Liver (tissue), 8 donors: ENCODE measurements at regions not wholly inside any gene's neighbourhood (a gene's known extent, or its start where the extent isn't known, plus 50 kb on each side); places are given as distances from the start of the nearest gene placed in this dataset.
A peak's percentile ranks its signal among the peaks of the same experiment; 100 is the strongest.

Experiments
- DNase-seq: peaks from one replicate; pipeline ENCODE4 v3.0.0-alpha.2; 2017; ENCODE audit warnings: low spot score
- H3K27ac ChIP-seq, 2 donors: one replicate each; pipeline ENCODE4 v1.7.0; 2013; ENCODE audit warnings: inconsistent platforms in 2 of 2, low read length in 2 of 2, control low read depth in 1 of 2, low read depth in 1 of 2, mild to moderate bottlenecking in 1 of 2
- H3K27me3 ChIP-seq, 4 donors: one replicate each; pipeline versions ENCODE4 v1.6.1 to v1.7.0; 2013; ENCODE audit warnings: low read length in 3 of 4, inconsistent platforms in 1 of 4, mild to moderate bottlenecking in 1 of 4, moderate library complexity in 1 of 4; ENCODE audit not compliant: control insufficient read depth in 4 of 4, insufficient read depth in 4 of 4
- H3K36me3 ChIP-seq, 4 donors: one replicate each; pipeline versions ENCODE4 v1.6.1 to v1.7.0; 2013; ENCODE audit warnings: low read length in 3 of 4, mild to moderate bottlenecking in 3 of 4, low read depth in 1 of 4, moderate library complexity in 1 of 4; ENCODE audit not compliant: control insufficient read depth in 4 of 4, insufficient read depth in 3 of 4
- H3K4me1 ChIP-seq, 4 donors: one replicate each; pipeline versions ENCODE4 v1.6.1 to v1.7.0; 2013; ENCODE audit warnings: low read length in 3 of 4, mild to moderate bottlenecking in 3 of 4, moderate library complexity in 1 of 4; ENCODE audit not compliant: control insufficient read depth in 4 of 4, insufficient read depth in 4 of 4
- H3K4me3 ChIP-seq, 3 donors: one replicate each; pipeline versions ENCODE4 v1.6.1 to v1.7.0; 2013; ENCODE audit warnings: low read length in 3 of 3, control low read depth in 1 of 3, low read depth in 1 of 3, mild to moderate bottlenecking in 1 of 3
- H3K9ac ChIP-seq, 2 donors: one replicate each; pipeline ENCODE4 v1.7.0; 2013; ENCODE audit warnings: low read length in 2 of 2, mild to moderate bottlenecking in 2 of 2, moderate library complexity in 2 of 2, control low read depth in 1 of 2, low read depth in 1 of 2
- H3K9me3 ChIP-seq, 4 donors: one replicate each; pipeline versions ENCODE4 v1.6.1 to v1.7.0; 2013; ENCODE audit warnings: low read length in 3 of 4; ENCODE audit not compliant: control insufficient read depth in 4 of 4
- ATF3 ChIP-seq: IDR thresholded peaks from 2 replicates; pipeline ENCODE4 v1.6.1; 2016; ENCODE audit warnings: antibody characterized with exemption
- CTCF ChIP-seq: fragments of 150-350 bp; IDR thresholded peaks from 2 replicates; pipeline ENCODE4 v1.5.1; 2017; ENCODE audit warnings: improper control_type of control experiment, low read depth, low read length; ENCODE audit not compliant: missing input control
- EGR1 ChIP-seq, 2 donors: IDR thresholded peaks; 2 replicates each; pipeline ENCODE4 v1.6.1; 2016 to 2018; ENCODE audit warnings: antibody characterized with exemption in 2 of 2, low read depth in 2 of 2
- FOXA1 ChIP-seq: IDR thresholded peaks from 2 replicates; pipeline ENCODE4 v1.6.1; 2016; ENCODE audit warnings: antibody characterized with exemption
- FOXA2 ChIP-seq: IDR thresholded peaks from 2 replicates; pipeline ENCODE4 v1.6.1; 2016; ENCODE audit warnings: antibody characterized with exemption
- GABPA ChIP-seq, 2 donors: IDR thresholded peaks in 1 of 2; conservative IDR thresholded peaks in 1 of 2; 2 replicates each; pipeline ENCODE4 v1.6.1; 2016; ENCODE audit warnings: antibody characterized with exemption in 2 of 2, mild to moderate bottlenecking in 1 of 2, moderate library complexity in 1 of 2
- HNF4A ChIP-seq, 2 donors: conservative IDR thresholded peaks; 2 replicates each; pipeline ENCODE4 v1.6.1; 2016; ENCODE audit warnings: antibody characterized with exemption in 2 of 2, mild to moderate bottlenecking in 2 of 2
- HNF4G ChIP-seq: IDR thresholded peaks from 2 replicates; pipeline ENCODE4 v1.6.1; 2016; ENCODE audit warnings: antibody characterized with exemption
- JUND ChIP-seq, 2 donors: IDR thresholded peaks; 2 replicates each; pipeline ENCODE4 v1.6.1; 2016; ENCODE audit warnings: antibody characterized with exemption in 2 of 2
- MAX ChIP-seq: IDR thresholded peaks from 2 replicates; pipeline ENCODE4 v1.6.1; 2016; ENCODE audit warnings: antibody characterized with exemption
- NR2F2 ChIP-seq: IDR thresholded peaks from 2 replicates; pipeline ENCODE4 v1.6.1; 2016; ENCODE audit warnings: antibody characterized with exemption
- RAD21 ChIP-seq, 2 donors: IDR thresholded peaks; 2 replicates each; pipeline ENCODE4 v1.6.1; 2016; ENCODE audit warnings: antibody characterized with exemption in 2 of 2, mild to moderate bottlenecking in 2 of 2
- REST ChIP-seq: IDR thresholded peaks from 2 replicates; pipeline ENCODE4 v1.6.1; 2016; ENCODE audit warnings: antibody characterized with exemption, mild to moderate bottlenecking
- RXRA ChIP-seq, 2 donors: IDR thresholded peaks; 2 replicates each; pipeline ENCODE4 v1.6.1; 2017 to 2018; ENCODE audit warnings: antibody characterized with exemption in 2 of 2, mild to moderate bottlenecking in 1 of 2
- SP1 ChIP-seq: IDR thresholded peaks from 2 replicates; pipeline ENCODE4 v1.6.1; 2018; ENCODE audit warnings: antibody characterized with exemption, mild to moderate bottlenecking
- TAF1 ChIP-seq: conservative IDR thresholded peaks from 2 replicates; pipeline ENCODE4 v1.6.1; 2016; ENCODE audit warnings: antibody characterized with exemption, mild to moderate bottlenecking
- YY1 ChIP-seq: IDR thresholded peaks from 2 replicates; pipeline ENCODE4 v1.6.1; 2016; ENCODE audit warnings: antibody characterized with exemption, mild to moderate bottlenecking
- WGBS: extraction: QIAGEN DNeasy Blood & Tissue Kit; methylation state at CpG from one replicate; pipeline ENCODE4 v1.1.7; 2013; 5-methylcytosine and 5-hydroxymethylcytosine counted together
- donor health status: healthy.
- donor health status: healthy.
- donor health status: healthy.
- donor health status: healthy.
- donor health status: healthy.

- H3K27ac ChIP-seq: peak overlapping the region; percentile 85 to 96
- no peaks in the 10 kb centered on the region for H3K36me3 ChIP-seq
- TF ChIP-seq RXRA (IDR thresholded peaks at IDR 0.05): no peak
- no peak for TF ChIP-seq YY1
- TF ChIP-seq REST: no peak
- TF ChIP-seq HNF4G: no peak
- no peak for TF ChIP-seq TAF1
- TF ChIP-seq FOXA2: no peak
- TF ChIP-seq MAX: no peak
- no peak for TF ChIP-seq NR2F2
- no peak for TF ChIP-seq SP1
- no peak for TF ChIP-seq EGR1 (IDR thresholded peaks at IDR 0.05; ENCODE audit: low read depth in 2 of 2)
- no peak for TF ChIP-seq RAD21 (IDR thresholded peaks at IDR 0.05)
- H3K4me1 ChIP-seq: peaks cover 10 to 36% (median 26%) of the 10 kb centered on the region in 4 donors
- H3K9ac ChIP-seq: peak overlapping the region in 1 of 2 donors; percentile 44
- no peak for DNase-seq
- H3K4me3 ChIP-seq: no peak overlapping the region
- H3K27me3 ChIP-seq: no peaks in the 10 kb centered on the region
- WGBS: 87% methylated on average over 10 of the region's 10 CpGs
- H3K9me3 ChIP-seq: no peaks in the 10 kb centered on the region
Observed at GRCh38 chr18:50454387-50454988, 79.6 kb downstream of the SKA1 start.

GRCh38 chr18:50456285-50456684 lies 81.4 kb downstream of the SKA1 start:
- DNase-seq: no peak
- 89% methylated on average over 4 of the region's 4 CpGs for WGBS
- H3K9me3 ChIP-seq: no peaks in the 10 kb centered on the region
- peaks cover 10 to 46% (median 34%) of the 10 kb centered on the region in 4 donors for H3K4me1 ChIP-seq
- no peak overlapping the region for H3K4me3 ChIP-seq
- TF ChIP-seq MAX (no peak), FOXA2 (no peak), REST (no peak), HNF4G (no peak), JUND (IDR thresholded peaks at IDR 0.05) (no peak), NR2F2 (no peak), FOXA1 (no peak), SP1 (no peak), TAF1 (no peak), EGR1 (IDR thresholded peaks at IDR 0.05; ENCODE audit: low read depth in 2 of 2) (no peak), RXRA (IDR thresholded peaks at IDR 0.05) (no peak), HNF4A (conservative IDR thresholded peaks at IDR 0.05) (no peak), GABPA (IDR thresholded peaks at IDR 0.05 in 1 of 2, conservative IDR thresholded peaks at IDR 0.05 in 1 of 2) (no peak), ATF3 (no peak), RAD21 (IDR thresholded peaks at IDR 0.05) (no peak), CTCF (no peak)
- H3K9ac ChIP-seq: no peak overlapping the region
- H3K27ac ChIP-seq: no peak overlapping the region
- no peaks in the 10 kb centered on the region for H3K36me3 ChIP-seq
- no peaks in the 10 kb centered on the region for H3K27me3 ChIP-seq
